Activated CD4-positive, alpha-beta T cell treated with anti-CD3 and anti-CD28 coated beads, Interleukin-2, amount 50 U/mL, for 48 hours (primary cell): ENCODE measurements at regions not wholly inside any gene's neighbourhood (a gene's known extent, or its start where the extent isn't known, plus 50 kb on each side); places are given as distances from the start of the nearest gene placed in this dataset.
A peak's percentile ranks its signal among the peaks of the same experiment; 100 is the strongest.
"Not testable (repeated sequence)": the region's sequence is repeated elsewhere in the genome, so short reads cannot be mapped to it uniquely, and the experiment has no call there.

Source experiments
- DNase-seq, 2 experiments: peaks; one replicate each; pipeline ENCODE4 v3.0.0-alpha.2; 2020

- not testable (repeated sequence) for DNase-seq
These were observed 55.9 kb upstream of the ACSM6 start for GRCh38 chr10:95137990-95138625.

- no peak for DNase-seq
These were observed 59.5 kb upstream of the ACSM6 start for GRCh38 chr10:95134490-95134889.

GRCh38 chr10:95133997-95134396 lies 60.0 kb upstream of the ACSM6 start:
- no peak for DNase-seq

GRCh38 chr10:95133016-95133752 lies 60.9 kb upstream of the ACSM6 start:
- DNase-seq: peak; percentile 76 to 84

- DNase-seq: not testable (repeated sequence)
These were observed 61.1 kb upstream of the CYP2C8 start for GRCh38 chr10:95130429-95130828.

- no peak for DNase-seq
These were observed 56.3 kb upstream of the CYP2C8 start for GRCh38 chr10:95125582-95125981.

GRCh38 chr10:95122736-95123135 lies 53.4 kb upstream of the CYP2C8 start:
- DNase-seq: no peak

GRCh38 chr10:95121904-95122303 lies 52.6 kb upstream of the CYP2C8 start:
- no peak for DNase-seq
